Stomach smooth muscle (tissue), 2 donors: ENCODE measurements at regions not wholly inside any gene's neighbourhood (a gene's known extent, or its start where the extent isn't known, plus 50 kb on each side); places are given as distances from the start of the nearest gene placed in this dataset.

Source experiments
- H3K27ac ChIP-seq: one replicate; pipeline ENCODE4 v1.7.0; 2013; ENCODE audit warnings: mild to moderate bottlenecking, low read length, inconsistent platforms
- H3K27me3 ChIP-seq, 2 donors: one replicate each; pipeline ENCODE4 v1.7.0; 2013; ENCODE audit warnings: low read length in 2 of 2; ENCODE audit not compliant: insufficient read depth in 2 of 2, control insufficient read depth in 1 of 2
- H3K36me3 ChIP-seq, 2 donors: one replicate each; pipeline ENCODE4 v1.7.0; 2013; ENCODE audit warnings: low read length in 2 of 2; ENCODE audit not compliant: control insufficient read depth in 2 of 2, insufficient read depth in 2 of 2
- H3K4me1 ChIP-seq: one replicate; pipeline ENCODE4 v1.7.0; 2013; ENCODE audit warnings: low read length; ENCODE audit not compliant: control insufficient read depth, insufficient read depth
- H3K4me3 ChIP-seq, 2 donors: one replicate each; pipeline ENCODE4 v1.7.0; 2013; ENCODE audit warnings: low read length in 2 of 2
- H3K9ac ChIP-seq, 2 donors: one replicate each; pipeline ENCODE4 v1.7.0; 2013; ENCODE audit warnings: low read length in 2 of 2, mild to moderate bottlenecking in 1 of 2
- H3K9me3 ChIP-seq, 2 donors: one replicate each; pipeline ENCODE4 v1.7.0; 2013; ENCODE audit warnings: low read length in 2 of 2; ENCODE audit not compliant: control insufficient read depth in 2 of 2
- donor health status: healthy.
- donor health status: Pancreatic carcinoma.

DNA sequence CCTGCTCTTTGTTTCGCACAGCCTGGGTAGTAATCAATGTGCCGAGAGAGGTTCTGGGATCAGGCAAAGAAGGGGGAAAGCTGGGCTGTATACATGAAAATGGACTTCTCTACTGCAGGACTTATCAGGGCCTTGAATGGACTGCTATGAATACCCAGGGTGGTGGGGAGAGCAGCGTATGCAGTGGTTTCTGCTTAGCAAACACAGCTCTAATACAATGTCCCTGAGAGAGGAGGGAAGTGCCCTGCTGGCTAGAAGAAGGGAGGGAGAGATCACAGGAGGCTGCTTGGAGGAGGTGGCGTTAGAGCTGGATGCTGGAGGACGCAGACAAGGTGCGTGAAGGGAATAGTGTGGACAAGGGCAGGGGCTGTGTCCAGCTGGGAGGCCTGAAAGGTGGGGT is 116.1 kb downstream of the PTPRS start:
- Histone ChIP-seq H3K4me1 (no peaks in the 10 kb centered on the region), H3K27ac (no peak overlapping the region), H3K4me3 (no peak overlapping the region), H3K36me3 (peaks cover 23 to 30% of the 10 kb centered on the region in 2 donors), H3K27me3 (no peaks in the 10 kb centered on the region), H3K9ac (no peak overlapping the region), H3K9me3 (no peaks in the 10 kb centered on the region)

DNA sequence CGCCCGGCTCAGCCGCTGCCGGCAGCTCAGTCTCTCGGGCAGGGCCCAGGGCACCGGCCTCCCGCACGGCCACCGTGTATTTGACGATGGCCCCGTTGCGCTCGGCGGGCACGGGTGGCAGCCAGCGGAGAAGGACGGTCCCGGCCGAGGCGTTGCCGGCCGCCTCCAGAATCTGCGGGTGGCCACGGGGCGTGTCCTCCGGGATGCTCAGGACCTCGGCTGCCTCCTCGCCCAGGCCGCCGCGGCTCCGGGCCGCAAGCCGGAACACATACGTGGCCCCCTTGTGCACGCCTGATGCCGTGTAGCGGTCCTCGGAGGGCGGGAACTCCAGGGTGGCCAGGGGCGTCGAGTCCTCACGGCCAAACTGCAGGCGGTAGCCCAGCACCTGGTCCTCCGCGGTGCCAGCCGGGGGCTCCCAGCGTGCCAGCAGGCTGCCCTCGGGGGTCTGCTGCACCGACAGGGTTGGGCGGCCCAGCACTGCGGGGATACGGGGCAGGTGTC is 117.7 kb downstream of the PTPRS start:
- Histone ChIP-seq H3K27ac (no peak overlapping the region), H3K9ac (no peak overlapping the region), H3K4me1 (no peaks in the 10 kb centered on the region), H3K27me3 (no peaks in the 10 kb centered on the region), H3K9me3 (no peaks in the 10 kb centered on the region), H3K4me3 (no peak overlapping the region), H3K36me3 (peaks cover 35 to 45% of the 10 kb centered on the region in 2 donors)

DNA sequence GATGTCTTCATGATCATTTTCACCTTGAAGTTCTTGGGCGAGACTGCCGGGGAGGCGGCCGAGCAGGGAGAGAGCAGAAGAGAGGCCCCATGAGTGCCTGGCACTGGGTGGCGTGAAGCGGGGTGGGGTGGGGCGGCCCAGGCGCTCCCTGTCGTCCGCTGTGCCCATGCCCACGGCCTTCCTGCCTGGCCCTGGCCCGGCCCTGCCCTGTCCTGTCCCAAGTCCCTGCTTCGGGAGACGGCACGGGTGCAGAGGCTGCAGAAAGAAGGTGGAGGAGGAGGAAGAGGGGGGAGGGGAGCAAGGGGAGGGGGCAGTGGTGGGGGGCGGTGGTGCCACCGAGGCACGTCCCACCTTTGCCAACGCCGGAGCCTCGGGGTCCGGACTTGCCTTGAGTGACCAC is 118.4 kb downstream of the PTPRS start:
- no peaks in the 10 kb centered on the region for H3K9me3 ChIP-seq
- no peak overlapping the region for H3K27ac ChIP-seq
- peaks cover 41 to 49% of the 10 kb centered on the region in 2 donors for H3K36me3 ChIP-seq
- no peaks in the 10 kb centered on the region for H3K27me3 ChIP-seq
- no peak overlapping the region for H3K9ac ChIP-seq
- no peak overlapping the region for H3K4me3 ChIP-seq
- no peaks in the 10 kb centered on the region for H3K4me1 ChIP-seq

DNA sequence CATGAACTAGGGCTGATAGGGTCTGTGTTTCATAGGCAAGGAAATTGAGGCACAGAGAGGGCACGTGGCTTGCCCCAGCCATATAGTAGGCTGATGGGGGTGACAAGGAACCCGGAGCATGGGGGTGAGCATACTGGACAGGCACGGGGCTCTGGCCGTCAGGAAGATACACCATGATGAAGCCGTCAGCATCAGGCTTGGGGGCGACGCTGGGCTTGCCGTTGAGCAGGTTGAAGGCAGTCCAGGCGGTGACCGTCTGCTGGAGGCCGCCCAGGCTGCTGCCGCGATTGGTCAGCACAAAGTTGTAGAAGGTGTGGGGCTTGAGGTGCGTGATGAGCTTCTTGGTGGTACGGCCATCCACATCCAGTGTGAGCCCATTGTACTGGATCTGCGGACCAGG is 119.7 kb downstream of the PTPRS start:
- no peak overlapping the region for H3K4me3 ChIP-seq
- H3K9me3 ChIP-seq = no peaks in the 10 kb centered on the region
- peaks cover 46 to 62% of the 10 kb centered on the region in 2 donors for H3K36me3 ChIP-seq
- no peaks in the 10 kb centered on the region for H3K4me1 ChIP-seq
- no peaks in the 10 kb centered on the region for H3K27me3 ChIP-seq
- no peak overlapping the region for H3K9ac ChIP-seq
- no peak overlapping the region for H3K27ac ChIP-seq

DNA sequence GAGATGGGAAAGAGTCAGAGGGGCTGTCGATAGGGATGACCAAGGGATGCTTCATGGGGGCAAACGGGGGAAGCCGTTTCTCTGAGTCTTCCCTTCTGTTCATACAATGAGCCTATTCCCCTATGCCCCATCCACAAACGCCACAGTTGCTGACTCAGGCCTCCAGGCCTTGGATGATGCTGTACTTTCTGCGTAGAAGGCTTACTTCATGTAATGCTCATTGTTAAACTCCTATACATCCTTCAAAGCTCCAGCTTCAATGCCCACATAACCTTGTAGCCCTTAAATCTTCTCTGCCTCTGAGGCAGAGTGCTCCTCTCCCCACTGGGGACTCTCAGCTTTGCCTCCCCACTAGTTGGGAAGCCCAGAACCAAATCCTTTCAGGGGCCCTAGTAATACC is 120.3 kb downstream of the PTPRS start:
- no peak overlapping the region for H3K9ac ChIP-seq
- H3K9me3 ChIP-seq = no peaks in the 10 kb centered on the region
- H3K4me1 ChIP-seq = no peaks in the 10 kb centered on the region
- H3K4me3 ChIP-seq = no peak overlapping the region
- no peaks in the 10 kb centered on the region for H3K27me3 ChIP-seq
- H3K36me3 ChIP-seq = peaks cover 46 to 64% of the 10 kb centered on the region in 2 donors
- H3K27ac ChIP-seq = no peak overlapping the region

DNA sequence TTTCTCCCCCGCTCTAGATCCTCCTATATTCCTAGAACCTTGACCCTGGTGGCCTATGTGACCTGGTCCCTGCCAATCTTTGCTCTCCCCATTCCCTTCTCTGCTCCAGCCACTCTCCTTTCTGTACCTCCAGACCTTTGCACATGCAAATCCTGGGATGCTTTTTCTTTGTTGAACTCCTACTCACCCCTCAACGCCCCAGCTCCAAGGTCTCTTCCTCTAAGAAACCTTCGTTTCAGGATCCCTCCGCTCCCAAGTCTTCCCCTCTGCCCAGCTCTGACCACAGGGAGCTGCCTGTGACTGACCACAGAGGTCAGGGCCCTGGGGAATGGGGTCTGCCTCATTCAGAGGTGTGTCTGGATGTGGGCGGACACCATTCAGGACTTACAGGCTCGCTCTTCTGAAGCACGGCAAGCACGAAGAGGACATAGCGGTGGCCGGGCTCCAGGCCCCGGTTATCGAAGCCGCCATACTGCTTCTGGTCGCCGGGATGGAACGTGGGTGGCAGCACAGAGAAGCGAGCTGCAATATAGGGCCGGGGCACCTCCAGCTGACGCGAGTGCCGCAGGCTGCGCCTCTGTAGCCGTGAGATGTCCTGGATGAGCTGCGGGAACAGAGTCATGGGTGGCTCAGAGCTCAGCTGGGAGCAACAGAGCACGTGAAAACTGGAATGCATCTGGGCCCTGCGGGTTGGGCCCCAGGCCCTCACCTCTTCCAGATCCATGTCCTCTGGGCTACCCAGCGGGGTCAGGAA is 120.9 kb downstream of the PTPRS start:
- H3K36me3 ChIP-seq = peaks cover 53 to 68% of the 10 kb centered on the region in 2 donors

DNA sequence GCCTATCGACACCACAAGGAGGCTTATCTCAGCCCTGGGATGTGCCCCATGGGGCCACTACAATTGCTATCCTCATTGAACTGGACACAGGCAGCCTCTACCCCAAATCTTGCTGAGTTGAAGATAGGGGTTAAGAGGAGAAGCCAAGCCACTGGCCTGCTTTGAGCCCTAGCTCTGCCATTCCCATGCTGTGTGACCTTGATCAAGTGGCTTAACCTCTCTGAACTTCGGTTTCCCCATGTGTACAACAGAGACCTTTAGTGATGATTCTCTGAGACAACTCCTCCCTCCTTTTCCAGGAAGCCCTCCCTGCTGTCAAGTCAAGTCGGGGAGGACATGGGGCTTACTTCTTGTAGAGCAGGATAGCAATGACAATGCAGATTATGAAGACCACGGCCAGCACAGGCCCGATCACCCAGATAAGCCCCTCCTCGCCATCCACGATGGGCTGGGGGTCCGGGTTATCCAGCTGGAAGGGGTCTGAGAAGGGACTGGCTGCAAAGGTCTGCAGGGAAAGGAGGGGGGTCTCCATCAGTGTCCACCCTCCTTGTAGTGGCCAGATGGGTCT is 121.6 kb downstream of the PTPRS start:
- H3K27ac ChIP-seq = no peak overlapping the region
- no peaks in the 10 kb centered on the region for H3K27me3 ChIP-seq
- no peaks in the 10 kb centered on the region for H3K4me1 ChIP-seq
- no peaks in the 10 kb centered on the region for H3K9me3 ChIP-seq
- H3K4me3 ChIP-seq = no peak overlapping the region
- no peak overlapping the region for H3K9ac ChIP-seq
- peaks cover 57 to 69% of the 10 kb centered on the region in 2 donors for H3K36me3 ChIP-seq

More for the DNA sequence above, 120.9 kb downstream of the PTPRS start:
- no peak overlapping the region for H3K9ac ChIP-seq
- no peaks in the 10 kb centered on the region for H3K27me3 ChIP-seq
- H3K9me3 ChIP-seq = no peaks in the 10 kb centered on the region
- no peaks in the 10 kb centered on the region for H3K4me1 ChIP-seq
- no peak overlapping the region for H3K27ac ChIP-seq
- no peak overlapping the region for H3K4me3 ChIP-seq

DNA sequence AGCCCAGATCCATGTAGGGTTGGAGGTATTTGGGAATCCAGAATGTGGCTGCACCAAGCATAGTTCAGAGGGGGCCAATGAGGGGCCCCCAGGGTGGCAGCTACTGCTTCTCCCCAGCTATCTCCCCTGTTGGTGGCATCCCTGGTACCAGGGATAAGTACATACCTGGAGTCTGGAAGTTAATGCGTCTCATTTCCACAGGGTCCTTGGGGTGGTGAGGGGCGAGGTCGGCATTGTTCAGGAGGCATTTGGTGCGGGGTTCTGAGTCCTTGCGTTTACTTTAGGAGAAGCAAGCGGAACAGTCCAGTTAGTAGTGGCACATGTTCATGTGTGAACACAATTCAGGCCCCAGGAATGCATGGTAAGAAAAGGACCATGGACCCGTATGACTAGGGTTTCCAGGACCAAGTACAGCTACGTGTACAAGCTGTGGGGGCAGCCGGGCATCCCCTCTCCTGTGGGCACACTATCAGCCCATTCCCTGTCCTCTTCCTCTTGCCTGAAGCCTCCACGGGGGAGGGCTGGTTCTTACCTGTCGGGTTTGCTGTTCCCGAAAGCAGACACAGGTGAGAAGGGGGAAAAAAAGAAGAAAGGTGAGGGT is 122.3 kb downstream of the PTPRS start:
- H3K27ac ChIP-seq = no peak overlapping the region
- H3K4me1 ChIP-seq = no peaks in the 10 kb centered on the region
- no peaks in the 10 kb centered on the region for H3K9me3 ChIP-seq
- H3K27me3 ChIP-seq = no peaks in the 10 kb centered on the region
- peaks cover 64 to 75% of the 10 kb centered on the region in 2 donors for H3K36me3 ChIP-seq
- H3K9ac ChIP-seq = no peak overlapping the region
- H3K4me3 ChIP-seq = no peak overlapping the region

DNA sequence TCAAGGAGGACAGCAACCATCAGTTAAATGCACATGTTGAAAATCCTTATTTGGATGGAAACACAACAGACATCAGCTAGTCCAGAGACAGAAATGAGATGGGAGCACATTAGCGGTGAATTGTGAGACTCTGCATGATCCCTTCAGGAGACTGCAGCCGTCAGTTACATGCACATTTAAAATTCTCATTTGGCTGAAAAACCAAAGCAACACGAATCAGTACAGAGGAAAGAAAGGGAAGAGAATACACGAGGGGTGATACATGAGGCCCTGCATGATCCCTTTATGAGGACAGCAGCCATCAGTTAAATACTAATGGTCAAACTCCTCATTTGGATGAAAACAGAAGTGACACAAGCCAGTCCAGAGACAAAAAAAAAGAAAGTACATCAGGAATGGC is 123.4 kb downstream of the PTPRS start:
- H3K9me3 ChIP-seq = no peaks in the 10 kb centered on the region
- no peak overlapping the region for H3K9ac ChIP-seq
- H3K4me1 ChIP-seq = no peaks in the 10 kb centered on the region
- no peak overlapping the region for H3K27ac ChIP-seq
- H3K27me3 ChIP-seq = no peaks in the 10 kb centered on the region
- H3K4me3 ChIP-seq = no peak overlapping the region
- H3K36me3 ChIP-seq = peaks cover 71 to 83% of the 10 kb centered on the region in 2 donors

DNA sequence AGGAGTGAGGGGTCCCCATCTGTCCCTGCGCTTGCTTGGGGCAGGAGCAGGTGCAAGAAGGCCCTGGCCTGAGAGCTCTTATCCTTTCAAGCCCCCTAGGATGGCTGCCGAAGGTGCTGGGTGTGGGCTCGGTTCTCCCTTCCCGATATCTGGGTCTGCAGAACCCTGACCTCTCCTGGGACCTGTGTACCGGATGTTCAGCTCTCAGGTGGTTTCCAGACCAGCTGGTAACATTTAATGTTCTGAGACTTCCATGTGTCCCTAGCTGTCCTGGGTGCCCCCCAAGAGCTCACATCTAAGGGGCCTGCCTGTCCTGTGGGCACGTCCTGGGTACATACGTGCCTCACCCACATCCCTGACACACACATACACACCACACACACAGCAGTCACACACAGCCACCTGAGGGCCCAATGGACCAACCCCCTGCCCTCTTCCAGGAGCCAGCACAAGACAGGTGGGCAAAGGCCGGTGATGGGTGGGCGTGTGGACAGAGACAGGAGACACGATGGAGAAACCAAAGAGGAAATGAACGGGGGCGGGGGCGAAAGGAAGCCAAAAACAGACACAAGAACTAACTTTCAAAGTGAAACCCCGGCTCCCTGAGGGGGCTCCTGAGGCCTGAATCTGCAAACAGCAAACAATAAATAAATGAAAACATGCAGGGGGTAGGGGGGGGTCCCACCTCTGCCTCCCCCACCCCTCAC is 124.3 kb downstream of the PTPRS start:
- Histone ChIP-seq H3K9me3 (no peaks in the 10 kb centered on the region), H3K27ac (no peak overlapping the region), H3K27me3 (no peaks in the 10 kb centered on the region), H3K9ac (no peak overlapping the region), H3K4me3 (no peak overlapping the region), H3K4me1 (no peaks in the 10 kb centered on the region), H3K36me3 (peaks cover 74 to 86% of the 10 kb centered on the region in 2 donors)
